ENCODE measurements at regions not wholly inside any gene's neighbourhood (a gene's known extent, or its start where the extent isn't known, plus 50 kb on each side); places are given as distances from the start of the nearest gene placed in this dataset.

DNA sequence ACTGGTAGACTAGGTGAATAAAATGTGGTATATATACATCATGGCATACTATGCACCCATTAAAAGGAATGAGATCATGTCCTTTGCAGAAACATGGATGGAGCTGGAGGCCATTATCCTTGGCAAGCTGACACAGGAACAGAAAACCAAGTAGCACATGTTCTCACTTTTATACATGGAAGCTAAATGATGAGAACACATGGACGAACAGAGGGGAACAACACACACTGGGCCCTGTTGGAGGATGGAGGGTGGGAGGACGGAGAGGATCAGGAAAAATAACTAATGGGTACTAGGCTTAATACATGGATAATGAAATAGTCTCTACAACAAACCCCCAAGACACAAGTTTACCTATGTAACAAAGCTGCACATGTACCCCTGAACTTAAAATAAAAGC is 780.0 kb downstream of the DACH1 start:
- no peak for DNase-seq (ENCODE audit: low spot score)

DNA sequence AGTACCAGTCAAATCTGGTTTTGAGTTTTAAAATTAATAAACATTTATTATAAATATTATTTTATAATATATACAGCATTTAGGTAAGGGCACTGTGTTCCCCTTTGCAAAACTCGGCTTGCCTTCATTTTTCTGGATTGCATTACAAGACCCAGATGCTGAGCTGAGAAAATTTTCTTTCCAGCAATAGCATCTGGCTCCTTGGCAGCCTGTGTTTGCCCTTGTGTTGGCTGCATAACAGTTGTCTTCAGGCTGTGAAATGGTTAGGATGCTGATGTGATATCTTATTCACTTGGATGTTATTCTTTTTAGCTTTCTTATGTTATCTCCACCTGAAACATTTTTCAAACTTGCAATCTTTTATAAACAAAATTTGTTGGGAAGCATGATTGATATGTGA is 784.4 kb downstream of the DACH1 start:
- DNase-seq (ENCODE audit: low spot score): no peak

DNA sequence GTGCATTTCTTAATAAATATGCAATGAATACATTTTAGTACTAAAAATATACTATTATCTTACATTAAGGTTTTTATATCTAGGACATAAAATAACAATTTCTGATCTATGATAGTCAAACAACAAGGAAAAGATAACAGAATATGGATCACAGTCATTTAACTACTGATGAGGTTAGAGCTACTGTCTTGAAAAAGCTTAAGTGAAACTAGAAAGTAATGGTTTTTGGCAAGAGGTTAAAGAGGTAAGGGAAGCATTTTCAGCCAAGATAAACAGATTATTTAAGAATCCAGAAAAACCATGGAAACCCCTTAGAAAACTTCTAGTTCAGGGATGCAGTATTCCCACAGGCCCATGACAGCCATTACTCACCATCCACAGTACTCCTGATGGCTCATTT is 787.4 kb downstream of the DACH1 start:
- no peak for DNase-seq (ENCODE audit: low spot score)

DNA sequence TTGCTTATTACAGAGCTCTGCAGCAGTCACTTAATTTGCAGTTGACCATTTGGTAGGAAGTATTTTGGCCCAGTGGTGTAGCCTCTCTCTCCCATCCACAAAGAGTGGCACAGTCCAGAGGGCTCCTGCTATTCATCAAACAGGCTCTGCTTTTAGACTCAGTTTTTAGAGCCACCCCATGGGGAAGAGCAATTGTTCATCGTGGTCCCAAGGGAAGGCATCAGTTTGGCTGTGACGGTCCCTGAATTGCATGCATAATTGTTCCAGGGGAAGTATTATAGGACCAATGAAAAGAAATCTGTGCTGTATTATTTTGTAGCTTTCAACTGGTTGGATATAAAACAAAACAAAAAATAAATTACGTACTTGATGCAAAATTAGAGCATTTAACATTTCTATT is 799.0 kb downstream of the DACH1 start:
- no peak for DNase-seq (ENCODE audit: low spot score)

DNA sequence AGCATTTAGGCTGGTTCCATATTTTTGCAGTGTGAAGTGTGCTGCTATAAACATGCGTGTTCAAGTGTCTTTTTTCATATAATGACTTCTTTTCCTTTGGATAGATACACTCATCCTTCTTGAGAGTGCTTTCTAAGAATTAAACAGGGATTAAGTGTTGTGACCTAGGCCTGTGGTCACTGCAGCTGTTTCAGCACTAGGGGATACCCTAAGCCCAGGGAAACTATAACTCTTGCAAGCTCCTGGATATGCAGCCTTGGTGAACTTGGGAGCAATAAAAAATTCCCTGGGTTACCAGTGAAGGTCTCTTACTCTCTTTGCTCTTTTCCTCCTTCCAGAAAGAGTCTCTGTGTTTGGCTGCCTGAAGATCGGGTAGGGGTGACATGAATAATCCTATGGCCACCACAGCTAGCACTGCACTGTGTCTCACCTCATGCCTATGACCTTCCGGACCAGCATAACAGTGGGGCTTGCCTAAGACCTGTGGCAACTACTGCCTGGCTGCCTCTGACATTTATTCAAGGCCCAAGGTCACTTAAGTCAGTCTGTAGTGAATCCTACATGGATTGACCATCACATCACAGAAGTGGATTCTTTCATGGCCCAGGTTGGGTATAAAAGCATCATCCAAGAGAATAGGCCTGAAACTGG is 799.7 kb downstream of the DACH1 start:
- DNase-seq (ENCODE audit: low spot score): no peak

DNA sequence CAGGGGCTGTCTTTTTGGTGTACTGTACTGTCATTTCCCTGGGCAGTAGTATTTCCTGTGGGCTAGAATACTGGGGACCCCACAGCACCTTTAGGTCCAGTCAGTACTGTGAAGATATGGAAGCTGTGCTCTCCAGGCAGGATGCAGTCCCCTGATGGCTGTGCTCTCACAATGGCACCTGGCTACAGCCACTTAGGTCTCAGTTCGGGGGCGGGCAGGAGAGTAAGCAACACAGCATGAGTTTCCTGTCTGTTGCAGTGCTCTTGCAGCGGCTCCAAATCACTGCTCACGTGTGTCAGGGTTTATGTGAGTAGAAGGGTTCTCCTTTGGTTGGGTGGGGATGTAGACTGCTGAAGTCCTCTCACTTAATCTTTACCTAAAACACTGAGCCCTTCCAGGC is 810.4 kb downstream of the DACH1 start:
- DNase-seq (ENCODE audit: low spot score): no peak

DNA sequence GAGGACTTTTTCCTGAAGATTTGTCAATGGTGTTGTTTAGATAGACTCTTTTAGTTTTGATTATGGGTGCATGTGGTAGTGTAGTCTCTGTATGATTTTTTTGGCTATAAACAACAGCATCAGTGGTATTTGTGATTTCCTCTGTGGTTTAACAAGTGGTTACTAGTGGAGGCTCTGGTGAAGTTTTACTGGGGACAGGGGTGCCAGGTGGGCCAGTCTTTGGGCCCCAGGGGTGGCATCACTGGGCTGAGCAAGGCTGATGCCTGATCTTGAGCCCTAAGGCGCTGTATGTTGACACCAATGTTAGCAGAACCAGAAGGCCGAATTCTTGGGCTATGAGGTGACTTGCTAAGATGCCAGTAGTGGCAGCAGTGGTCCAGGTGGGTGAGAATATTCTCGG is 811.4 kb downstream of the DACH1 start:
- DNase-seq (ENCODE audit: low spot score): no peak

DNA sequence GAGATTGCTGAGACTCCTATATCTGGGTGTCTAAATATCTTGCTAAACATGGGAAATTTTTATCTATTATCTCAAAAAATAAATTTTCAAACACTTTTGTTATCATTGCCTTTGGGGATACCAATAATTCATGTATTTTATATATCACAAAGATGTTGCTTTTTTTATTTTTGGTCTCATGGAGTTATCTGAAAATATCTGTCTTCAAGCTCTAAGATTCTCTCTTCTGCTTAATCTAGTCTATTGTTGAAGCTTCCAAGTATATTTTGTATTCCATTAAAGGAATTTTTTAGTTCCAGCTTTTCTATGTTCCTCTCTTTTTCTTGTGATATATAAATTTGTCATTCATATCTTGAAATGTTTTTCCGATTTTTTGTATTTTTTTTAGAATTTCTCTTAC is 812.0 kb downstream of the DACH1 start:
- no peak for DNase-seq (ENCODE audit: low spot score)

DNA sequence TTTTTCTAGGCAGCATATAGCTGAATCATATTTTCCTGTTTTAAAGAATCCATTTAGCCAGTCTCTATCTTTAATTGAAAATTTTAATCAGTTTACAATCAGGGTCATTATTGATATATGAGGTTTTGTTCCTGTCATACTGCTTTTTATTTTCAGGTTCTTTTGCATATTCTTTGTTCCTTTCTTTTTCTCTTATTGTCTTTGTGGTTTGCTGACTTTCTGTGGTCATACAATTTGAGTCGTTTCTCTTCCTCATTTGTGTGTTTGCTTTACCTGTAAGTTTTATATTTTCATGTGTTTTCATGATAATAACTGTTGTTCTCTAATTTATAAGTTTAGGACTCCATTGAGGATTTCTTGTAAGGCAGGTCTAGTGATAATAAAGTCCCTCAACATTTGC is 812.6 kb downstream of the DACH1 start:
- no peak for DNase-seq (ENCODE audit: low spot score)

DNA sequence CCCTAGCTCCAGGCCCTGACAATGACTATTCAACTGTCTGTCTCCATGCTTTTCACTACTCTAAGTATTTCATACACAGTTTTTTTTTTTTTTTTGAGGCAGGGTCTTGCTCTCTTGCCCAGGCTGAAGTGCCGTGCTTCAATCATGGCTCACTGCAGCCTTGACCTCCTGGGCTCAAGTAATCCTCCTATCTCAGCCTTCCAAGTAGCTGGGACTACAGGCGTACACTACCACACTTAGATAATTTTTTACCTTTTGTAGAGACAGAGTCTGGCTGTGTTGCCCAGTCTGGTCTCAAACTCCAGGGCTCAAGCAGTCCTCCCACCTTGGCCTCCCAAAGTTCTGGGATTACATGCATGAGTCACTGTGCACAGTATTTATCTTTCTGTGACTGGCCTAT is 815.4 kb downstream of the DACH1 start:
- DNase-seq (ENCODE audit: low spot score): no peak

DNA sequence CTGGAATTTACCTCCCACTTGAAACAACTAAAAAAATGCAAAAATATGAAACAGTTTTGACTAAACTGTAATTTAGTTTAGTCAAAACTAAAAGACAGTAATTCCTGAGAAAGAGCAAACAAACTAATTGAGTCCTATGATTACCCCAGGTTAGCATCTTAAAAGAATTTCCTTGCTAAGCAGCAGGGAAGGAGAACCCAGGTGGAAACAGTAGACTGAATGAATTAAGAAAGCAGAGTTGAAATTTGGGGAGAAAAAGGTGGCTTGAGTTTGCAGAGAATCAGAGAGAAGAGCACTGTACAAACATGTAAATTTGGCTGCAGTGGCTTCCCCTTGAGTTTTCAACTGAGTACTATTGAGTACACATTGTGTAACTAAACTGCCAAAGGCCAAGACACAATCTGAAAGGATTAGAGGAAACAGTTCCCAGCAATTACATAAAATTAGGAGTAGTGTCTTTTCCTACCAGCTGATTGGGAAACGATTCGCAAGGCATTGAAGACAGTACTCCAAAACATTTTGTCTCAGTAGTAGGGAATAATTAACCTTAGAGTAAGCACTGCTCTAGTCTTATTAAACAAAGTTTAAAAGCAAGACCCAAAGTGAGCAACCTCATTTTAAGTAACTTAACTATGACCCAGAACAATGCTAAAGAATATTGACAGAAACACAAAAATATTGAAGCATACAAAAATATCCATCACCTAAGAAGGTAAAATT is 820.5 kb downstream of the DACH1 start:
- DNase-seq (ENCODE audit: low spot score): no peak

DNA sequence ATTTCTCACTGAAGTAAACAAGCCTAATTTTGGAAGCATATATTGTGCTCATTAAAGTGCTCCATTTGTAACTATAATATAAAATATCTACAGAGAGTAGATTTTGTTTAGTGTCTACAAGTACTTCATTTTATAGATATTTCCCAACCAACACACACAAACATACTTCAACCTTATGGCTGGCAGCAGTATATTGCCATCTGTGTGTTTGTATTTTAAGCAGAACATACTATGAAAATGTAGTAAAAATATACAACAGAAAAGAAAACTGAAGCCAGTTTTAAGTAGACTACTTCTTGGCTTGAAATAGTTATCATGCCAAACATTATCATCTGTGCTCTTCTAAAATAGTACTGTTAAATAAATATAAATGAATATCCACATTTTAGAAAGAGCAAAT is 821.9 kb downstream of the DACH1 start:
- no peak for DNase-seq (ENCODE audit: low spot score)

DNA sequence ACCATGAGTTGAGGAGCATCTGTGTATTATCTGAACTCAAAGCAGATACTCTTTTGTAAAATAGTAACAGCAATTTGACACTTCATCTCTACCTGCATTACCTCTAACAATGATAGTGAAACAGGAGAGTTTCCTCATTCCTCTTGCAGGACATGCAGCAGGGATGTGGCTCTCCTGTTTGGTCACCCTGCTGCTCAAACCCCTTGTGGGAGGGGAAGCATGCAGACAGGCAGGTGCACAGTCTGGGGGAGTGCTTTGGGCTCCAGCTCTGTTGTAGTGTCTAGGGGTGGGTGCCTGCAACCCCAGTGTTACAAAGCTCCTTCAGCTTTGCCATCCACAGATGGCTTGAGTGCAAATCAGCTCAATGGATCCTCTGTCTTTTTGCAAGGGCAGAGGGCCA is 827.6 kb downstream of the DACH1 start:
- no peak for DNase-seq (ENCODE audit: low spot score)

DNA sequence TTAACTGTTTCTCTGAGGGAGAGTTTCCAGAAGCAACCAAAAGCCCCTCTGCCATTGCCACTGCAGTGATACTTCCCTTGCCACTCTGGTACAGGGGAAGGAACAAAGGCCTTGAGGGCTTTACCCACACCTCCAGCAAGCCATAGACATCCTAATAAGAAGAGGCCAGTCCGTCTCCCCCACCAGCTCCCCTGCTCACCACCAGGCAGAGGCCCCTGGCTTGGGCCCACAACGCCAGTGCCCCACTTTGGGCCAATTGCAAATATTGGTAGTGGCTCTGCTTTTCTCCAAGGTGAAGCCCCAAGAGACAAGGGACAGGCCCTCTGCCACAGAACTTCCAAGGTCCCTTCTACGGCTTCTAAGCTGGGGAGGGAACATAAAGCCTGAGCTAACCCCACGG is 833.0 kb downstream of the DACH1 start:
- no peak for DNase-seq (ENCODE audit: low spot score)

DNA sequence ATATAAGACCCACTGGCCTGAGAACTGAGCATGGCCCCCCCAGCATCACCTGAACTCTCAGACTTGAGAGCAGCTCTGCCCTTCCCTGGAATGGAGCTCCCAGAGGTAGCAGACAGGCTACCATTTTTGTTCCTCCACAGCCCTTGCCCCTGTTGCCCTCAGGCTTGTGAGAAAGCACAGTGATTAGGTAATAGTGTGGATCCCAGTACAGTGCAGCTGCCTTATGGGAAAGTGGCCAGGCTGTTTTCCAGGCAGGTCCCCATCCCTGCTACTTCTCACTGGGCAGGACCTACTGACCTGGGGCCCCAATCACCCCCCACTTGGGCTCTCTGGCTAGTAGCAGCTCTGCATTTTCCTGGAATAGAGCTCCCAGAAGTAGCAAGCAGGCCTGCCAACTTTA is 834.0 kb downstream of the DACH1 start:
- DNase-seq (ENCODE audit: low spot score): no peak

DNA sequence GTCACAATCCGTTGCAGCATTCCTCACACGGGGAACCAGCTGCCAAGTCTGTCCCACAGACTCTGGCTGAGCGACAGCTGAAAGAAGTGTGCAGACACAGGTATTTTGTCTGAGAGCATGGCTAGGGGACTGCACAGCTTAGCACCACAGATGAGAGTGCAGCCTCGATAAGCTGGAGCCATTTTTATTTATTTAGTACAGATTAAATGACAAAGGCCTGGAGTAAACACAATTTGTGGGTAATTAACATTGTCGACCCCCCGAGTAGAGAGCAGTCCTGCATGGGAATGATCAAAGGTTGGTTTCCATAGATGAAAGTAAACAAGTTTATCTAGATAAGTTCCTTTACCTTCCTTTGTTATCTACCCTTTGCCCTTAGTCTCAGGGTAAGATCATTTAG is 836.2 kb downstream of the DACH1 start:
- DNase-seq (ENCODE audit: low spot score): no peak

DNA sequence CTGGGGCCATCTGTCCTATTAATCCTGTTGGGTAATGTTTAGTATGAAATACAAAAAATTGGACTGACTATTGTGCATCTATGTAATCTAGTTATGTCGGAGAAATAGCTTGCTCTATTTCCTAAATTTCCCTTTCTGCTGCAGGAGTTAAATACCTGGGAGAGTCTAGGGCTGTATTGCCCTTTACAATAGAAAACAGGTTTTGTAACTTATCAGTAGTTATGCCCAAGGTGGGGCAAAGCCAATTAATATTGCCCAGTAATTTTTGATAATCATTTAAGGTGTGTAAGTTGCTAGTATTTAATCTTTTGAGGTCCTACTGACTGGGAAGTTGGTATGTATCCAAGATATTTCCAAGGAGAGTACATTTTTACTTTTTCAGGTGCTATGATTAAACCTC is 838.1 kb downstream of the DACH1 start:
- DNase-seq (ENCODE audit: low spot score): no peak

DNA sequence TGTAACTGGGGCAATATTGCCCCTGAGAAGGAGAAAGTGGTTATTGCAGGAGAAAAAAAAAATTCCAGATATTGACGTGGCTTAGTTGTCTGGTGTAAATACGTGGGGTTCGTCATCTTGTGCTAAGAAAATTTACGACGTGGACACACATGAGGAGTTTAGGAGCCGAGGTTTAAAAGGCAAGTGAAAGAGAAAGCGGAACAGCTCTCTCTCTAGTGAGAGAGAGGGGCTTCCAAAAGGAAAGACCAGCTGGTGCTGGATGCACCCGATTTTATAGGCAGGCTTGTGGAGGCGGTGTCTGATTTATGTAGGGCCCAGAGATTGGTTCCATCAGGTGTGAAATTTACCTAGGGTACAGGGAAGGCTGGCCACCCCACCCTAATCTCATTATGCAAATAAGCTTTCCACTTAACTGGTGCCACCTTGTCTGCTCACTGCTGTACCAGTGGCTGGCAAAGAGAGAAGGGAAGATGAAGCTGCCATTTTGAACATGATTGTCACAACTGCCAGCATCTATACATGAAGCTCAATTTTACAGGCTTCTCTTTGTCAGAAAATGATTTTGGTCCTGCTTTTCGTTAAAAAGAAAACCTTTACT is 845.1 kb downstream of the DACH1 start:
- DNase-seq (ENCODE audit: low spot score): no peak

DNA sequence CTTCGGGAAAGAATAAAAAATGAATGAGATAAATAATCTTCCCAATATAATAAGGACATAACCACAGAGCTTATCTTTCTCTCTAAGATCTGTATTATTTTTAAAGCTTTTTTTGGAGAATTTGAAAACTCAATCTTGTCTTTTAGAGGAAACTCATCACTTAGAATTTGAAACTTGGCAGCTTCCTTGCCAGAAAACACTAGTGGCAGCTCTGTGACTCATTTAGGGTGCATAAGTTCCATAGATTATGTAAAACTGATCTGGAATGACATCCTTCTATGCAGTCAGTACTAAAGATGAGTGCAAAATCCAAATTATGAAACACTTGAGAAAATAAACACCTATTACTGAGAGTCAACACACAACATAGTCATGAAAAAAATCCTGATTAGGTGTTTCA is 848.0 kb downstream of the DACH1 start:
- no peak for DNase-seq (ENCODE audit: low spot score)

DNA sequence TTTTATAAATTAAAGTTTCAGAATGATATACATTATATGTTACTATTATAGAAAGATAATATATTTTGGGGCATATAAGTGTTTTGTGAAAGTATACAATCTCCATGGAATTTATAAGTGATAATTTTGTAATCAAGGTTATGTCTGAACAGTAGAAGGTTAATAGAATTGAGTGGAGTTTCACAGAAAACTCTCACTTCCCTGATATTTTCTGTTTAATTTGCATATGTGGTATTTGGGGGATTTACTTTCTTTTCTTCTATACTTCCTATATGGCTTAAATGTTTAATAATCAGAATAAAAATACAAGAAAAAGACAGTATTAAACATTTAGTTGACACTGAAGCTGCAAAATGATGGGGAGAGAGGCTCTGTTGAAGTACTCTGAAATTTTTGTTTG is 848.5 kb downstream of the DACH1 start:
- DNase-seq (ENCODE audit: low spot score): no peak

DNA sequence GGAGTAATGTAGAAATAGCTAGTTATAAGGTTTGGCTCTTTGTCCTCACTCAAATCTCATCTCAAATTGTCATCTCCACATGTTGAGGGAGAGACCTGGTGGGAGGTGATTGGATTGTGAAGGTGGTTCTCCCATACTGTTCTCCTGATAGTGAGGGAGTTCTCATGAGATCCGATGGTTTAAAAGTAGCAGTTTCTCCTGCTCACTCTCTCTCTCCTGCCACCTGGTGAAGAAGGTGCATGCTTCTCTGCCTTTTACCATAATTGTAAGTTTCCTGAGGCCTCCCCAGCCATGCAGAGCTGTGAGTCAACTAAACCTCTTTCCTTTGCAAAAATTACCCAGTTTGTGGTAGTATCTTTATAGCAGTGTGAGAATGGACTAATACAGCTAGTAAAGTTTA is 849.4 kb downstream of the DACH1 start:
- no peak for DNase-seq (ENCODE audit: low spot score)

DNA sequence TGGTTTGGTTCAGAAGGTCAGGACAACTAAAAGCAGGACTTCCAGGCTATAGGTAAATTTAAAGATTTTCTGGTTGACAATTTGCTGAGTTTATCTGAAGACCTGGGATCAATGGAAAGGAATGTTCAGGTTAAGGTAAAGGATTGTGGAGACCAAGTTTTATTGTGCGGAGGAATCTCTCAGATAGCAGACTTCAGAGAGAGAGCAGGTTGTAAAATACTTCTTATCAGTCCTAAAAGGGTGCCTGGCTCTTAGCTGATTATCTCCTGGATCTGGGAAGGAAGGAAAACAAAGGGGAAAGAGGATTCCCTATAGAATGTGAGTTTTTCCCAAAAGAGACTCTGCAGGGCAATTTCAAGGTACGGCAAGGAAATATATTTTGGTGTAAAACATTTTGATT is 851.5 kb downstream of the DACH1 start:
- DNase-seq (ENCODE audit: low spot score): no peak

DNA sequence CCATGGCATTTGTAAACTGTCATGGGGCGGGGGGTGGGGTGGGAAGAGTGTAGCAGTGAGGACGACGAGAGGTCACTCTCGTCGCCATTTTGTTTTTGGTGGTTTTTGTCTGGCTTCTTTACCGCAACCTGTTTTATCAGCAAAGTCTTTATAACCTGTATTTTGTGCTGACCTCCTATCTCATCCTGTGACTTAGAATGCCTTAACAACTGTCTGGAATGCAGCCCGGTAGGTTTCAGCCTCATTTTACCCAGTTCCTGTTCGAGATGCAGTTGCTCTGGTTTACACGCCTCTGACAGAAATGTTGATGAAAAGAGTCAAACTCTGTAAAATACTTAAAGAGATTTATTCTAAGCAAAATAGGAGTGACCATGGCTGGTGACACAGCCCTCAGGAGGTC is 852.0 kb downstream of the DACH1 start:
- DNase-seq (ENCODE audit: low spot score): no peak

DNA sequence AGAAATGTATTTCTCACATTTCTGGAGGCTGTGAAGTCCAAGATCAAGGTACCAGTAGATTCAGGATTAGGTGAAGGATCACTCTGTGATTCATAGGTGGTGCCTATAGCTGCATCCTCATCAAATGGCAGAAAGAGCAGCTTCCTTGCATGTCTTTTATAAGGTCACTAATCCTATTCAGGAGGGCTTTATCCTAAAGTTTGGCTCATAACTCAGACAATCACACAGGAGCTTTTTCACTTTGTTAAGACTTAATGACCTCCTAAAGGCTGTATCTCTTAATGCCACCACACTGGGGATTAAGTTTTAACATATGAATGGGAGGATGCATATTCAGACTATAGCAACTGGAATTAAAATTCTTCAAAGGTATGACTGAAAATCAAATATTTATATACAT is 861.1 kb downstream of the DACH1 start:
- DNase-seq (ENCODE audit: low spot score): no peak

All from AG08396 (cell line).